ENCODE measurements at regions not wholly inside any gene's neighbourhood (a gene's known extent, or its start where the extent isn't known, plus 50 kb on each side); places are given as distances from the start of the nearest gene placed in this dataset.
"Not testable (repeated sequence)": the region's sequence is repeated elsewhere in the genome, so short reads cannot be mapped to it uniquely, and the experiment has no call there.

DNA sequence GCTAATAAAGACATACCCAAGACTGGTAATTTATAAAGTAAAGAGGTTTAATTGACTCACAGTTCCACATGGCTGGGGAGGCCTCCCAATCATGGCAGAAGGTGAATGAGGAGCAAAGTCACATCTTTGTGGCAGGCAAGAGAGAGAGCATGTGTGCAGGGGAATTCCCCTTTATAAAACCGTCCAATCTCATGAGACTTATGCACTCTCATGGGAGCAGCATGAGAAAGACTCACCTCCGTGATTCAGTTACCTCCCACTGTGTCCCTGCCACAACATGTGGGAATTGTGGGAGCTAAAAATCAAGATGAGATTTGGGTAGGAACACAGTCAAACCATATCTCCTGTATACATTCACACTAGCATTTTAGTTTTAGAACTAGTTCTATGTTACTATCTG lies 101.7 kb upstream of the NIPA1 start:
- intact Hi-C loops (cut with micrococcal nuclease); CTCF ChIA-PET (ENCODE audit: partially characterized antibody); H3K27me3 Mint-ChIP-seq; H3K4me1 ChIP-seq (ENCODE audit: insufficient read depth, low read length); H3K4me1 Mint-ChIP-seq; H3K27ac Mint-ChIP-seq; H3K4me3 Mint-ChIP-seq; H3K9me3 Mint-ChIP-seq; POLR2A ChIA-PET (ENCODE audit: partially characterized antibody); H3K4me3 ChIP-seq (ENCODE audit: low read length in 2 of 2); H3K9me3 ChIP-seq (ENCODE audit: control insufficient read depth in 1 of 2, low read length in 2 of 2); H3K27me3 ChIP-seq (ENCODE audit: insufficient read depth, low read length); H3K27ac ChIP-seq (ENCODE audit: low read depth, low read length); DNase-seq; H3K36me3 ChIP-seq (ENCODE audit: insufficient read depth, low read length): not testable (repeated sequence)
- peaks cover 10 to 12% of the 10 kb centered on the region in 2 donors for H3K36me3 Mint-ChIP-seq

GRCh38 chr15:22699881-22700280 lies 86.6 kb upstream of the NIPA1 start:
- H3K27ac Mint-ChIP-seq; intact Hi-C loops (cut with micrococcal nuclease); H3K27me3 Mint-ChIP-seq; H3K27ac ChIP-seq (ENCODE audit: low read depth, low read length); CTCF ChIA-PET (ENCODE audit: partially characterized antibody); H3K27me3 ChIP-seq (ENCODE audit: insufficient read depth, low read length); H3K9me3 ChIP-seq (ENCODE audit: control insufficient read depth in 1 of 2, low read length in 2 of 2); H3K36me3 Mint-ChIP-seq; H3K9me3 Mint-ChIP-seq; H3K4me3 ChIP-seq (ENCODE audit: low read length in 2 of 2); POLR2A ChIA-PET (ENCODE audit: partially characterized antibody); H3K36me3 ChIP-seq (ENCODE audit: insufficient read depth, low read length); H3K4me3 Mint-ChIP-seq; DNase-seq; H3K4me1 Mint-ChIP-seq; H3K4me1 ChIP-seq (ENCODE audit: insufficient read depth, low read length): not testable (repeated sequence)

GRCh38 chr15:22710831-22711341 lies 75.6 kb upstream of the NIPA1 start:
- H3K9me3 ChIP-seq (ENCODE audit: control insufficient read depth in 1 of 2, low read length in 2 of 2); H3K27ac ChIP-seq (ENCODE audit: low read depth, low read length); H3K4me3 ChIP-seq (ENCODE audit: low read length in 2 of 2); H3K9me3 Mint-ChIP-seq; POLR2A ChIA-PET (ENCODE audit: partially characterized antibody); H3K36me3 ChIP-seq (ENCODE audit: insufficient read depth, low read length); H3K4me1 ChIP-seq (ENCODE audit: insufficient read depth, low read length); H3K27ac Mint-ChIP-seq; intact Hi-C loops (cut with micrococcal nuclease); H3K36me3 Mint-ChIP-seq; H3K4me3 Mint-ChIP-seq; H3K4me1 Mint-ChIP-seq; H3K27me3 ChIP-seq (ENCODE audit: insufficient read depth, low read length); CTCF ChIA-PET (ENCODE audit: partially characterized antibody); DNase-seq: not testable (repeated sequence)
- peaks cover 13 to 16% of the 10 kb centered on the region in 2 donors for H3K27me3 Mint-ChIP-seq

DNA sequence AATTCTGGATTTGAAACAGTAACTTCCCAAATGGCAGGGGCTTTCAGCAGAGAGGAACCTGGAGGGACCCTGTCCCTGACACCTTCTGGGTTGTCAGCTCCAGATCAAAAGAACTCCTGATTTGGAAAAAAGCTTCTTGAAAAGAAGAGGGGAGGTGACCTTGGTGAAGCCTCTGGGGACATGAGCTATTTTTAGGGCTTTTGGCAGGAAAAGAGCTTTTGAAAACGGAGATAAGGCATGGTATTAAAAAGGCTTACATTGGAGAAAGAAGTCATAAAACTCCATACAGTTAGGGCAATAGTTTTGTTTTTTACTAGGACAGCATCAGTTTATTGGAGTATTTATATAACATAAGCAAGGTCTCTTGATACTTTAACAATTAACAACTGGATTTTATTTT lies 72.5 kb upstream of the NIPA1 start:
- H3K9me3 ChIP-seq (ENCODE audit: control insufficient read depth in 1 of 2, low read length in 2 of 2); H3K9me3 Mint-ChIP-seq; H3K36me3 ChIP-seq (ENCODE audit: insufficient read depth, low read length); H3K27ac ChIP-seq (ENCODE audit: low read depth, low read length); CTCF ChIA-PET (ENCODE audit: partially characterized antibody); H3K27ac Mint-ChIP-seq; H3K4me3 ChIP-seq (ENCODE audit: low read length in 2 of 2); intact Hi-C loops (cut with micrococcal nuclease); H3K27me3 ChIP-seq (ENCODE audit: insufficient read depth, low read length); H3K4me1 ChIP-seq (ENCODE audit: insufficient read depth, low read length); POLR2A ChIA-PET (ENCODE audit: partially characterized antibody); DNase-seq; H3K36me3 Mint-ChIP-seq; H3K4me1 Mint-ChIP-seq: not testable (repeated sequence)
- H3K4me3 Mint-ChIP-seq, result peak overlapping the region; percentile 52 to 80 (median 62)
- H3K27me3 Mint-ChIP-seq, result peaks cover 22 to 24% of the 10 kb centered on the region in 2 donors

- CTCF ChIA-PET (ENCODE audit: partially characterized antibody); H3K9me3 ChIP-seq (ENCODE audit: control insufficient read depth in 1 of 2, low read length in 2 of 2); H3K27ac ChIP-seq (ENCODE audit: low read depth, low read length); H3K4me3 ChIP-seq (ENCODE audit: low read length in 2 of 2); POLR2A ChIA-PET (ENCODE audit: partially characterized antibody); intact Hi-C loops (cut with micrococcal nuclease); H3K27ac Mint-ChIP-seq; H3K9me3 Mint-ChIP-seq; H3K27me3 ChIP-seq (ENCODE audit: insufficient read depth, low read length); H3K4me1 ChIP-seq (ENCODE audit: insufficient read depth, low read length); DNase-seq; H3K36me3 ChIP-seq (ENCODE audit: insufficient read depth, low read length); H3K4me1 Mint-ChIP-seq; H3K36me3 Mint-ChIP-seq: not testable (repeated sequence)
- Mint-ChIP-seq H3K4me3 (peak overlapping the region; percentile 52 to 80 (median 62)), H3K27me3 (peaks cover 21 to 24% of the 10 kb centered on the region in 2 donors)
These were observed 71.9 kb upstream of the NIPA1 start for GRCh38 chr15:22714358-22715132.

- peaks cover 21 to 24% of the 10 kb centered on the region in 2 donors for H3K27me3 Mint-ChIP-seq
- H3K4me1 ChIP-seq (ENCODE audit: insufficient read depth, low read length); CTCF ChIA-PET (ENCODE audit: partially characterized antibody); H3K4me1 Mint-ChIP-seq; POLR2A ChIA-PET (ENCODE audit: partially characterized antibody); H3K4me3 ChIP-seq (ENCODE audit: low read length in 2 of 2); DNase-seq; H3K36me3 ChIP-seq (ENCODE audit: insufficient read depth, low read length); H3K27ac Mint-ChIP-seq; H3K9me3 Mint-ChIP-seq; H3K36me3 Mint-ChIP-seq; H3K27ac ChIP-seq (ENCODE audit: low read depth, low read length); intact Hi-C loops (cut with micrococcal nuclease); H3K27me3 ChIP-seq (ENCODE audit: insufficient read depth, low read length); H3K9me3 ChIP-seq (ENCODE audit: control insufficient read depth in 1 of 2, low read length in 2 of 2): not testable (repeated sequence)
- peak overlapping the region in 4 of 8 donors; percentile 17 to 60 (median 31) for H3K4me3 Mint-ChIP-seq
These were observed 71.2 kb upstream of the NIPA1 start for GRCh38 chr15:22715133-22715845.

- H3K36me3 ChIP-seq (ENCODE audit: insufficient read depth, low read length); H3K27ac Mint-ChIP-seq; H3K4me3 Mint-ChIP-seq; H3K9me3 Mint-ChIP-seq; H3K4me1 Mint-ChIP-seq; H3K4me3 ChIP-seq (ENCODE audit: low read length in 2 of 2); H3K36me3 Mint-ChIP-seq; H3K27ac ChIP-seq (ENCODE audit: low read depth, low read length); intact Hi-C loops (cut with micrococcal nuclease); H3K27me3 ChIP-seq (ENCODE audit: insufficient read depth, low read length); H3K4me1 ChIP-seq (ENCODE audit: insufficient read depth, low read length); POLR2A ChIA-PET (ENCODE audit: partially characterized antibody); CTCF ChIA-PET (ENCODE audit: partially characterized antibody); H3K9me3 ChIP-seq (ENCODE audit: control insufficient read depth in 1 of 2, low read length in 2 of 2): not testable (repeated sequence)
- peak in 1 of 5 donors; percentile 10 for DNase-seq
- peaks cover 14 to 18% of the 10 kb centered on the region in 2 donors for H3K27me3 Mint-ChIP-seq
These were observed 66.5 kb upstream of the NIPA1 start for GRCh38 chr15:22719980-22720379.
